Thyroid gland (tissue), 4 donors: ENCODE measurements at regions not wholly inside any gene's neighbourhood (a gene's known extent, or its start where the extent isn't known, plus 50 kb on each side); places are given as distances from the start of the nearest gene placed in this dataset.

Source experiments
- CTCF ChIP-seq, 6 experiments: fragments of 200-600 bp in 3 of 6; fragments of 450-650 bp in 3 of 6; sonication (generic) in 3 of 6; IDR thresholded peaks; one replicate each; pipeline ENCODE4 v1.5.1; 2016 to 2019; ENCODE audit warnings: antibody characterized with exemption in 6 of 6, mild to moderate bottlenecking in 2 of 6, inconsistent platforms in 1 of 6, moderate library complexity in 1 of 6
- POLR2A ChIP-seq, 2 donors: fragments of 450-650 bp; IDR thresholded peaks; one replicate each; pipeline ENCODE4 v1.6.1; 2017; ENCODE audit warnings: antibody characterized with exemption in 2 of 2, mild to moderate bottlenecking in 2 of 2, moderate library complexity in 1 of 2

- TF ChIP-seq POLR2A (IDR thresholded peaks at IDR 0.05): no peak
- TF ChIP-seq CTCF (IDR thresholded peaks at IDR 0.05): no peak
Measured at GRCh38 chr10:65367706-65368105, 1558.1 kb upstream of the LRRTM3 start.
